Suprapubic skin (tissue), 4 donors: ENCODE measurements at regions not wholly inside any gene's neighbourhood (a gene's known extent, or its start where the extent isn't known, plus 50 kb on each side); places are given as distances from the start of the nearest gene placed in this dataset.

Source experiments
- DNase-seq, 2 donors: peaks; one replicate each; pipeline ENCODE4 v3.0.0-alpha.2; 2019; ENCODE audit warnings: low spot score in 2 of 2
- H3K27ac ChIP-seq: fragments of 200-600 bp; sonication (generic); one replicate; pipeline ENCODE4 v1.5.1; 2019
- H3K27me3 ChIP-seq: fragments of 200-600 bp; sonication (generic); one replicate; pipeline ENCODE4 v1.5.1; 2019
- H3K36me3 ChIP-seq: fragments of 200-600 bp; sonication (generic); one replicate; pipeline ENCODE4 v1.5.1; 2019
- H3K4me1 ChIP-seq: fragments of 200-600 bp; sonication (generic); one replicate; pipeline ENCODE4 v1.5.1; 2019
- H3K4me3 ChIP-seq: fragments of 200-600 bp; sonication (generic); one replicate; pipeline ENCODE4 v1.5.1; 2019; ENCODE audit warnings: mild to moderate bottlenecking
- H3K9me3 ChIP-seq: fragments of 200-600 bp; sonication (generic); one replicate; pipeline ENCODE4 v1.5.1; 2019
- CTCF ChIP-seq, 2 donors: fragments of 200-600 bp in 1 of 2; fragments of 450-650 bp in 1 of 2; sonication (generic) in 1 of 2; IDR thresholded peaks; one replicate each; pipeline ENCODE4 v1.5.1; 2016 to 2019; ENCODE audit warnings: antibody characterized with exemption in 2 of 2, mild to moderate bottlenecking in 1 of 2, moderate library complexity in 1 of 2
- EP300 ChIP-seq: sonication (generic); formaldehyde crosslinking; IDR thresholded peaks from one replicate; pipeline ENCODE4 v1.6.1; 2017; ENCODE audit warnings: antibody characterized with exemption
- POLR2A ChIP-seq, 2 donors: fragments of 450-650 bp; IDR thresholded peaks; one replicate each; pipeline ENCODE4 v1.6.1; 2017; ENCODE audit warnings: antibody characterized with exemption in 2 of 2, mild to moderate bottlenecking in 2 of 2, moderate library complexity in 2 of 2
- POLR2AphosphoS5 ChIP-seq, 3 donors: sonication (generic); formaldehyde crosslinking; IDR thresholded peaks; one replicate each; pipeline ENCODE4 v1.6.1; 2017; ENCODE audit warnings: antibody characterized with exemption in 3 of 3
- WGBS: methylation state at CpG from one replicate; pipeline ENCODE4 v1.1.5; 2018; 5-methylcytosine and 5-hydroxymethylcytosine counted together

- DNase-seq: no peak
- TF ChIP-seq EP300 (no peak), POLR2AphosphoS5 (IDR thresholded peaks at IDR 0.05) (no peak), CTCF (IDR thresholded peaks at IDR 0.05) (no peak), POLR2A (IDR thresholded peaks at IDR 0.05) (no peak)
- Histone ChIP-seq H3K36me3 (no peaks in the 10 kb centered on the region), H3K4me1 (no peaks in the 10 kb centered on the region), H3K27me3 (no peaks in the 10 kb centered on the region), H3K4me3 (no peak overlapping the region), H3K9me3 (no peaks in the 10 kb centered on the region), H3K27ac (no peak overlapping the region)
- WGBS: 84% methylated on average over 2 of the region's 2 CpGs
Observed at GRCh38 chr11:96508861-96509260, 119.0 kb downstream of the JRKL start.

GRCh38 chr11:96520939-96521338 lies 131.1 kb downstream of the JRKL start:
- DNase-seq: no peak
- Histone ChIP-seq H3K4me1 (no peaks in the 10 kb centered on the region), H3K36me3 (no peaks in the 10 kb centered on the region), H3K27me3 (no peaks in the 10 kb centered on the region), H3K9me3 (no peaks in the 10 kb centered on the region), H3K27ac (no peak overlapping the region), H3K4me3 (no peak overlapping the region)
- TF ChIP-seq POLR2A (IDR thresholded peaks at IDR 0.05): no peak
- TF ChIP-seq POLR2AphosphoS5 (IDR thresholded peaks at IDR 0.05): no peak
- no peak for TF ChIP-seq CTCF (IDR thresholded peaks at IDR 0.05)
- no peak for TF ChIP-seq EP300

GRCh38 chr11:96523656-96524055 lies 133.8 kb downstream of the JRKL start:
- Histone ChIP-seq H3K27me3 (no peaks in the 10 kb centered on the region), H3K4me3 (no peak overlapping the region), H3K36me3 (no peaks in the 10 kb centered on the region), H3K27ac (no peak overlapping the region), H3K9me3 (peaks cover 3% of the 10 kb centered on the region), H3K4me1 (no peaks in the 10 kb centered on the region)
- TF ChIP-seq POLR2AphosphoS5 (IDR thresholded peaks at IDR 0.05) (no peak), CTCF (IDR thresholded peaks at IDR 0.05) (no peak), EP300 (no peak), POLR2A (IDR thresholded peaks at IDR 0.05) (no peak)
- WGBS: 74% methylated on average over 2 of the region's 2 CpGs
- DNase-seq: no peak

- Histone ChIP-seq H3K27me3 (no peaks in the 10 kb centered on the region), H3K4me3 (no peak overlapping the region), H3K27ac (no peak overlapping the region), H3K4me1 (no peaks in the 10 kb centered on the region), H3K9me3 (peaks cover 3% of the 10 kb centered on the region), H3K36me3 (no peaks in the 10 kb centered on the region)
- 61% methylated on average over 1 of the region's 1 CpG for WGBS
- no peak for DNase-seq
- TF ChIP-seq EP300: no peak
- no peak for TF ChIP-seq CTCF (IDR thresholded peaks at IDR 0.05)
- no peak for TF ChIP-seq POLR2AphosphoS5 (IDR thresholded peaks at IDR 0.05)
- no peak for TF ChIP-seq POLR2A (IDR thresholded peaks at IDR 0.05)
Observed at GRCh38 chr11:96524475-96524874, 134.7 kb downstream of the JRKL start.

- TF ChIP-seq POLR2A (IDR thresholded peaks at IDR 0.05) (no peak), POLR2AphosphoS5 (IDR thresholded peaks at IDR 0.05) (no peak), EP300 (no peak), CTCF (IDR thresholded peaks at IDR 0.05) (no peak)
Observed at GRCh38 chr11:96530473-96530872, 140.7 kb downstream of the JRKL start.

More at GRCh38 chr11:96530473-96530872, 140.7 kb downstream of the JRKL start:
- no peaks in the 10 kb centered on the region for H3K36me3 ChIP-seq
- peaks cover 3% of the 10 kb centered on the region for H3K9me3 ChIP-seq
- H3K4me1 ChIP-seq: no peaks in the 10 kb centered on the region
- H3K27me3 ChIP-seq: no peaks in the 10 kb centered on the region
- H3K4me3 ChIP-seq: no peak overlapping the region
- DNase-seq: no peak
- H3K27ac ChIP-seq: no peak overlapping the region
- 67% methylated on average over 1 of the region's 1 CpG for WGBS
